ENCODE measurements at regions not wholly inside any gene's neighbourhood (a gene's known extent, or its start where the extent isn't known, plus 50 kb on each side); places are given as distances from the start of the nearest gene placed in this dataset.

DNA sequence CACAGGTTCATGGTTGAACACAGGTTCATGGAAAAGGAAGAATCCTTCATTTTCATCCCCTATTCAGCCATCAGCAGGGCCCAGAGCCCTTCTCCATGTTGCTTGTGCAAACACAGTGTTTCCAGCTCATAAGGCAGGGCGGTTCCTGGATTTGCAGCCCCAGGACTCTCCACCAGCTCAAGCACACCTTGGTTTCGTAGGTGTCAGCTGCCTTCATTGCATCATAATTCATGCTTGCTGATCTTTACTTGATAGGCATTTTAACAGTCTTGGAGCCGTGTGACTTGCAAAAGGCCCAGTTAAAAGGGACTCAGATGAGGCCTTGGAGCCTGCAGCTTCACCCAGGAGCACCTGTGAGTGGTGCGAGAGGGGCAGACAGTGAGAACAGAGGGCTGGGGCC, 318.1 kb upstream of the B3GAT1 start:
- TF ChIP-seq, protein P1, sequence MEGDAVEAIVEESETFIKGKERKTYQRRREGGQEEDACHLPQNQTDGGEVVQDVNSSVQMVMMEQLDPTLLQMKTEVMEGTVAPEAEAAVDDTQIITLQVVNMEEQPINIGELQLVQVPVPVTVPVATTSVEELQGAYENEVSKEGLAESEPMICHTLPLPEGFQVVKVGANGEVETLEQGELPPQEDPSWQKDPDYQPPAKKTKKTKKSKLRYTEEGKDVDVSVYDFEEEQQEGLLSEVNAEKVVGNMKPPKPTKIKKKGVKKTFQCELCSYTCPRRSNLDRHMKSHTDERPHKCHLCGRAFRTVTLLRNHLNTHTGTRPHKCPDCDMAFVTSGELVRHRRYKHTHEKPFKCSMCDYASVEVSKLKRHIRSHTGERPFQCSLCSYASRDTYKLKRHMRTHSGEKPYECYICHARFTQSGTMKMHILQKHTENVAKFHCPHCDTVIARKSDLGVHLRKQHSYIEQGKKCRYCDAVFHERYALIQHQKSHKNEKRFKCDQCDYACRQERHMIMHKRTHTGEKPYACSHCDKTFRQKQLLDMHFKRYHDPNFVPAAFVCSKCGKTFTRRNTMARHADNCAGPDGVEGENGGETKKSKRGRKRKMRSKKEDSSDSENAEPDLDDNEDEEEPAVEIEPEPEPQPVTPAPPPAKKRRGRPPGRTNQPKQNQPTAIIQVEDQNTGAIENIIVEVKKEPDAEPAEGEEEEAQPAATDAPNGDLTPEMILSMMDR (conservative IDR thresholded peaks at IDR 0.05 in 1 of 2, IDR thresholded peaks at IDR 0.05 in 1 of 2; ENCODE audit: low read depth in 1 of 2, low read length in 2 of 2): no peak
- no peak for TF ChIP-seq EZH2 (IDR thresholded peaks at IDR 0.05; ENCODE audit: low read length, missing control alignments)
